DMS153 (cell line): ENCODE measurements at regions not wholly inside any gene's neighbourhood (a gene's known extent, or its start where the extent isn't known, plus 50 kb on each side); places are given as distances from the start of the nearest gene placed in this dataset.

Experiments used
- DNase-seq: peaks from one replicate; lab custom pipeline; 2025; lab: John Stamatoyannopoulos, UW

DNA sequence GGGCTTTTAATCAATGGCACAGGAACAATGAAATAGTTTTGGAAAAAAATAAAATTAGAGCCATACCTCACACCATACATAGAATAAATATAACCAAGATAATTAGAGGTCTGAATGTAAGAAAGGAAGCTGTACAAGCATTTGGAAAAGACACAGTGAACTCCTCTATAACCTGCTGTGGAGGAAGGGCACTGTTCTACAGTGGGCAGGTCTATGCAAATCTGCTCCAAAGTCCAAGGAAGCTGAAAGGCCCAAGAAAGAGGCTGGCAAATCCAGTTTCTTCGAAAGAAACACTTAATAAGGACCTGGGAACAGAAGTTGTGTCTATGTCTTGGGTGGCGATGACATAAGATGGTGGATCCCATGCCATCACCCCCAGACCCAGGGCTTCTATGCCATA is 169.4 kb upstream of the RALGAPA2 start:
- no peak for DNase-seq

DNA sequence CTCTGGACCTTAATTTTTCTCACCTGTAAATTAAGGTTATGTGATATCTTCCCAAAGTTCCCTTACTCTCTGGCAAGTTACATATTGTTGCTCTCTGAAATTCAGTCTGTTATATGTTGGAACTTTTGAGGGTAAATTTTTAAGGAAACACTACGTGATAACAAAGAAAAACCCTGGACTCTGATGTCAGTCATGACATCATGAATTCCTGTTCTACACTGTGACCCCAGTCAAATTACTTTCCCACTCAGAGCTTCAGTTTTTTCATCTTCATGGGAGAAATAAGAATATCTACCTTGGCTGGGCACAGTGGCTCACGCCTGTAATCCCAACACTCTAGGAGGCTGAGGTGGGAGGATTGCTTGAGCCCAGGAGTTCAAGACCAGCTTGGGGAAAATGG is 164.6 kb upstream of the RALGAPA2 start:
- no peak for DNase-seq

DNA sequence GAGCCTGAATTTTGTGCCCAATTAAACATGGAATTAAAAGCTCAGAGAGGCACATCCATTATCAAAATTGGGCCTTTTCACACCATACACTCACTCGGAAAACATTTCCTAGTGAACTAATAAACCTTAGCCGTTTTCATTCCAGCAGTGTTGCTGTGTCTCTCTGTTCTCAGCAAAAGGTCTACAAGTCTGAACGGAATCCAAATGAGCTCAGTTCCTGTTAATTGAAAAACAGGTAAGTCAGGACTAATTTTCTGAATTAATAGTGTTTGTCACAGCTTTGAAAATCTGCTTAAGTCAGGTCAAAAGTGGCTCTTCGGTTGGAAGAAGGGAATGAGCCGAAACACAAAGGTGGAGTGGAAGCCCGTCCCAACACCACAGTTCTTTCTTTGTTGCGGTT is 163.3 kb upstream of the RALGAPA2 start:
- DNase-seq = no peak

GRCh38 chr20:20872428-20872827 is 160.0 kb upstream of the RALGAPA2 start:
- peak; percentile 78 for DNase-seq

DNA sequence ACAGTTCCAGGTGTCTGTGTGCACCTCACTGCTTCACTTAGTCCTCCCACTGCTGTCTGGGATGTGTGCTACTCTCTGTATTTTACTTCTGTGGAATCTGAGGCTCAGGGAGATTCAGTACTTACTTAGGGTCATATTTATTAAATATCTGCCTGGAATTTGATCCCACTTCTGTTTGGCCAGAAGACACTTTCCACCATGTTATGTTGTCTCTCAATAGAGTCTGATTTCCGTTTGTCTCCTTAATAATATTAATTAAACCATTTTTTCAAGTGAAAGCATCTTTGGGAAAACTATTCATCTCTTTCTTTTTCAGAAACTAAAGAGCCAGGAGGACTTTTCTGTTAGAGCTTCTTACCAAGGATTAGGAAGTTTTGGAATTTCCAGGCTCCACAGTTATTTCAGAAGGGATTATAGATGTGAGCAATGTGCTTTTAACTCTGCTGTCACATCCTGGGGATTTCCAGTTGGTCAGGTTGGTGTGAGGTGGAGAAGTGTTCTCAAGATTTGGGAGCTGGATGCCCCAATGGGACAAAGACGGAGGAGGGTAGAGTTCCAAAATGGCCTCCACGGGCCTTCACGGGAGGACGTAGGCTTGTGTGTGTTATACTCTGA is 156.8 kb upstream of the RALGAPA2 start:
- DNase-seq = no peak

DNA sequence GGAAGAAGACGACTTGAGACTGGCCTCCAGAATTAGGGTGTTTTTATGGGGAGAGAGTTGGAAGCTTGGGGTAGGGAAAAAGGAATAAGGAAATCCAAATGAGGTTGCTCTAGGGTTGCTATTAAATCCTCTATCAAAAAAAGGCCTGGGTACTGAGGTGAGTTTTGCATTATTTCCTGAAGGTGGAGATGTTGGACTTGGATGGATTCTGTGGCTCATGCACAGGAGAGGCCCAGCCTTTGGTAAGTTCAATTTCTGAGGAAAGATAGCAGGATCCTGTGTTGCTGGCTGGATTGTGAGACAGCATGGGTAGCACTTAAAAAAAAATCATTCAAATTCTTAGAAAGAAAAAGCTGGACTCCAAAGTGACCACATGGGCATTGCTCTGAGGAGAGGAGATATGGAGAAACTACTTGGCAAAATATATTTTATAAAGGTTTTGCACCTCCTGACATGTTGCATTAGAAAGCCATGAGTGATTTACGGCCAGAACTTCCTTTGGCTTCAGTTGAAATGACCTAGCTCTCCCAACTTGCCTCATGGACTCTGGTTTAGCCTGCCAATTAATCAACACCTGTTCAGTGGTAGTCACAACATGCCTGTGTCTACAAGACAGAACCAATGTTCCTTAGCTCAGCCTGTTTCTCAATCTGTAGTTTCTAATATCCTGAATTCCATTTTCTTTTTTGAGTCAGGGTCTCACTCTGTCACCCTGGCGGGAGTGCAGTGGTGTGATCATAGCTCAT is 152.1 kb upstream of the RALGAPA2 start:
- DNase-seq = peak; percentile 78

- DNase-seq = peak; percentile 77
Observed at GRCh38 chr20:20860078-20860806, 147.8 kb upstream of the RALGAPA2 start.

- DNase-seq = no peak
Observed at GRCh38 chr20:20859510-20859909, 147.1 kb upstream of the RALGAPA2 start.

GRCh38 chr20:20856956-20857355 is 144.5 kb upstream of the RALGAPA2 start:
- no peak for DNase-seq

DNA sequence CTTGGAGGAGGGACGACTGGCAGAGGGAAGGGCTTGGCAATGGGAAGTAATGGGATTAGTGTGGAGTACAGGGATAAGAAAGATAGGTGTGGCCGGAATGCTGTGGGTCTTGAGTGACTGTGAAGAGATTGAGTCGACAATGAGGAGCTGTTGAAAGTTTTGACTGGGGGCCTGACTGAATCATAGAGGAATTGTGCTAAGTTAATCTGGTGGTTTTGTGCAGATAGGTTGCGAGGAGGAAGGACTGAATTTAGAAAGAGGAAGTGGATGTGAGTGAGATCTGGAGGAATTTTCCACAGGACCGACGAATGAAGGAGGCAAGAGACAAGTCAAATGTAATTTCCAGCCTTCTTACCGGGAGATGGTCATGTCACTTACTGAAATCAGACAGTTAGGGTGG is 143.9 kb upstream of the RALGAPA2 start:
- DNase-seq = no peak

DNA sequence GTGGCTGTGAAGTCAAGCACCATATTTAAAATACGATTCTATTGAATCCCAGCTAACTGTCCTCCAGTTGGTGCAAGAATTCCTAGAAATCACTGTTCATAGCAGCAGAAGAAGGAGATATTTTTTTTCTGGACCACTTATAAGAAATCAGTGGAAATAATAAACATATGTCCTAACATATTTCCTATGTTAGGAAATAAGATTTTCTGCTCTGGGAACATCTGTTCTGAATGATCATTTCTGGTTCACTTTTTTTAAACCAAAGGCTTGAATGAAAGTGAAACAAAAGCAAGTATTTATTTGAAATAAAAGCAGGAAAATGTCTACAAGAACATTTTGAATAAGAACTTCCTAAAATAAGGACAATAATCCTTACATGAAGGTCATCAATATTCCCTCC is 138.9 kb upstream of the RALGAPA2 start:
- DNase-seq = no peak

DNA sequence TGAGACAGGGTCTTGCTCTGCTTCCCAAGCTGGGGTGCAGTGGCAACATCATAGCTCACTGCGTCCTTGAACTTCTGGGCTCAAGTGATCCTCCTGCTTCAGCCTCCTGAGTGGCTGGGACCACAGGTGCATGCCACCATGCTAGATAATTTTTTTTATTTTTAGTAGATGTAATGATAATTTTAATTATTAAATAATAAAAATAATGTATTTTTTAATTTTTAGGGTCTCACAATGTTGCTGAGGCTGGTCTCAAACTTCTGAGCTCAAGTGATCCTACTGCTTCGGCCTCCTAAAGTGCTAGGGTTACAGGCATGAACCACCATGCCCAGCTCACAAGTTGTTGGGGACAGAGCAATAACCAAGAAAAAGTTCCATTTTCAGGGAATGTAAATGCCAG is 138.0 kb upstream of the RALGAPA2 start:
- no peak for DNase-seq

DNA sequence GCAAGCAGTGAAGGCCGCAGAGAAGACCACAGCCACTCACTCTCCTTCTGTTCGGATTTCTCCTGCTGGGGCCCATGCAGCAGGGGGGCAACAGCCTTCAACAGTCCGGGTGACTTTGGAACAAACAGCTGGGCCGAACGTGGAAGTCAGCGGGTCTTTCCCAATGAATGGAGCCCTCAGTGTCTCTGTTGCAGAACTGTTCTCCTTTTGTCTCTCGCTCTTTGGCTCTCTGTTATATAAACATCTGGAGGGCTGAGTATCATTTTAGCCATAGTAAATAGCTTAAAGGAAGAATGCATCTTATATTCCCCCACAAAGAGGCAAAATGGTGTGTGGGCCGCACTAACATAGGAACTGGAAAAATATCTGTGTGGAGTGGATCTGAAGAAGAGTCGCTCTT is 136.7 kb upstream of the RALGAPA2 start:
- no peak for DNase-seq

- no peak for DNase-seq
Observed at GRCh38 chr20:20847814-20848213, 135.4 kb upstream of the RALGAPA2 start.

GRCh38 chr20:20843982-20844381 is 131.5 kb upstream of the RALGAPA2 start:
- DNase-seq = no peak

DNA sequence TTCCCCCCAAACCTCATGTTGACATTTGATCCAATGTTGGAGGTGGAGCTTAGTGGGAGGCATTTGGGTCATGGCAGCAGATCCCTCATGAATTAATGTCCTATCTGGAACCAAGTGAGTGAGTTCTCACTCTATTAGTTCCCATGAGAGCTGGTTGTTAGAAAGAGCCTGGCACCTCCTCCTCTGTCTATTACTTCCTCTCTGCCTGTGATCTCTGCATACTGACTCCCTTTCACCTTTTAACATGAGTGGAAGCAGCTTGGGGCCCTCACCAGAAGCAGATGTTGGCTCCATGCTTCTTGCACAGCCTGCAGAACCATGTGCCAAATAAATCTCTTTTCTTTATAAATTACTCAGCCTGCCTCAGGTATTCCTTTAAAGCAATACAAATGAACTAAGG is 127.3 kb upstream of the RALGAPA2 start:
- no peak for DNase-seq

DNA sequence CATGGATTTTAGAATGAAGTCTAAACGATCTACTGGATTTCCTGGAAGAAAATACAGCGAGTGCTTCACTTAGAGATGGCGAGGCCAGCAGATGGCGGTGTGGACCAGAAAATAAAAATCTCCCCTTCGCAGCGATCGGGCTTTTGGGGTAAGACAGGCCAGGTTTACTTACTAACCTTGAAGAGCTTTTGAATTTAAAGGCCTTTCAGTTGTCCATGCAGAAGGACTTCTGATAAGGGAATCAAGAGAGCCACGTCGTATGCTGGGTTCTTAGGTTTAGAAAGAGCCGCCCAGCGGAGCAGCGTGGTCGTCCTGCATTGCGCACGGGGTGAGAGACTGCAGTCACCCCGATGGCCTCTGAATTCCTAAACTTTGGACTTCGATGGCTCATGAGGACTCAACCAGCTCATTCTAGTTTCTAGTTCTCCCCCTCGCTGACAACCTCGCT is 125.2 kb upstream of the RALGAPA2 start:
- peak; percentile 35 for DNase-seq

DNA sequence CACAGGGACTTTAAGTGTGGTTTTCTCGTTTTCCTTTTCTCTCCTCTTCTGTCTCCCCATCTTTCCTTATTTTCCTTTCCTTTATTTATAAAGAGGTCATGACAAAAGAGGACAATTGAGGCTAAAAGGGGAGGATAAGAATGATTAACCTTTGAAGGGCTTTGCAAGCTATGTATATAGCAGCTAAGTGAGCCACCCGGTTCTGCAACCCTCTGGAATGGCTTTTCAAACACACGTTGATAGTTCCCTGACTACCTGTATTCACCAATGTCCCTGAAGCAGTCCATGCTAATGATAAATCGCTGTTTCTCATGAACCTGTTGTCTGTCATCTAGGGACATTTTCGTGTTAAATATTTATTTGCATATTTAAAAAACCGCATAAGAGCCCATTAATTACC is 124.4 kb upstream of the RALGAPA2 start:
- DNase-seq = no peak

GRCh38 chr20:20835897-20836296 is 123.5 kb upstream of the RALGAPA2 start:
- DNase-seq = no peak

DNA sequence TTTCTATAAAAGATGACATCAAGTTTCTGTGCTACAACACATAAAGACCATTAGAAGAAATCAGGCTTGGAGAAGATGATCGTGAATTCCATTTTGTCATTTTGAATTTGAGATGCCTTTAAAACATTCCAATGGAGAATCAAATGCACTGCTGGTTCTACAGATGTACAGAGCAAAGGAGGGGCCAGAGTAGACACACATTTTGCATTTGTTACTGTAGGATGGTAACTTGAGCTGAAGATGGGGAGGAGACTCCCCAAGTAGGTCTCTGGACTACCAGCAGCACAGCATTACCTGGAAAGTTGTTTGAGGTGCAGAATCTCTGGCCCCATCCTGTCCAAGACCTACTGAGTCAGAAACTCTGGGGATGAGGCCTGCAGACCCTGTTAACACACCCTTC is 121.6 kb upstream of the RALGAPA2 start:
- no peak for DNase-seq

- no peak for DNase-seq
Observed at GRCh38 chr20:20832715-20833114, 120.3 kb upstream of the RALGAPA2 start.

DNA sequence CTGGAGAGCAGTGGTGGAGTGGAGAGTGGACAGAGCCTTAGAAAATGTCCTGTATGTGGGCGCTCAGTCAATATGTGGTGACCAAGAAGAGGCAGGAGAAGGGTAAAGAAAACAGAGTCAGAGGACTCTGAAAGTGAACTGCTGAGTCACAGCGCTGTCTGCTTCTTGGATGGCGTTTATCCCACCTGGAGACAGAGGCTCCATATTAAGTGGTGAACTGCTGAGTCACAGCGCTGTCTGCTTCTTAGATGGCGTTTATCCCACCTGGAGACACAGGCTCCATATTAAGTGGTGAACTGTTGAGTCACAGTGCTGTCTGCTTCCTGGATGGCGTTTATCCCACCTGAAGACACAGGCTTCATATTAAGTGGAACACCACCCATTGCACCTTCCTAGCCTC is 119.3 kb upstream of the RALGAPA2 start:
- no peak for DNase-seq

DNA sequence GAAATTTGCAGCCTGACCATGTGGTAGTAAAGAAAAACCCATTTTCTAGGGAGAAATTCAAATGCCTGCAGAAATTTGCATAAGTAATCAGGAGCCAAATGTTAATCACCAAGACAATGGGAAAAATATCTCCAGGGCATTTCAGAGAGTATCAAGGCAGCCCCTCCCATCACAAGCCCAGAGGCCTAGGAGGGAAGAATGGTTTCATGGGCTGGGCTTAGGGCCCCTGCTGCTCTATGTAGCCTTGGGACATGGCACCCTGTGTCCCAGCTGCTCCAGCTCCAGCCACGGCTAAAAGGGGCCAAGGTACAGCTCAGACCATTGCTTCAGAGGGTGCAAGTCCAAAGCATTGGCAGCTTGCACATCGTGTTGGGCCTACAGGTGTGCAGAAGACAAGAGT is 117.2 kb upstream of the RALGAPA2 start:
- no peak for DNase-seq
